HUES64 (cell line): ENCODE measurements at regions not wholly inside any gene's neighbourhood (a gene's known extent, or its start where the extent isn't known, plus 50 kb on each side); places are given as distances from the start of the nearest gene placed in this dataset.

Experiments
- H3K27ac ChIP-seq: 2 replicates; pipeline ENCODE4 v1.7.0; 2013; ENCODE audit warnings: low read depth, low read length, inconsistent platforms
- H3K27me3 ChIP-seq: 2 replicates; pipeline ENCODE4 v1.6.1; 2013; ENCODE audit warnings: mild to moderate bottlenecking, low read length; ENCODE audit not compliant: insufficient read depth
- H3K36me3 ChIP-seq: 2 replicates; pipeline ENCODE4 v1.6.1; 2013; ENCODE audit warnings: mild to moderate bottlenecking, low read length; ENCODE audit not compliant: insufficient read depth
- H3K4me1 ChIP-seq: 2 replicates; pipeline ENCODE4 v1.6.1; 2013; ENCODE audit warnings: mild to moderate bottlenecking, low read length, moderate library complexity; ENCODE audit not compliant: insufficient read depth
- H3K4me3 ChIP-seq: 2 replicates; pipeline ENCODE4 v1.5.1; 2013; ENCODE audit warnings: mild to moderate bottlenecking, low read length, moderate library complexity
- H3K9ac ChIP-seq: 2 replicates; pipeline ENCODE4 v1.6.1; 2013; ENCODE audit warnings: mild to moderate bottlenecking, low read depth, low read length
- H3K9me3 ChIP-seq: 2 replicates; pipeline ENCODE4 v1.6.1; 2013; ENCODE audit warnings: low read depth, low read length; ENCODE audit not compliant: insufficient read depth
- WGBS: fragments of 150-250, 120-280 bp; methylation state at CpG from one replicate; pipeline ENCODE4 v1.1.7; 2013; ENCODE audit warnings: missing lambda C conversion rate; 5-methylcytosine and 5-hydroxymethylcytosine counted together

GRCh38 chr14:25750436-25750835 lies 700.5 kb upstream of the STXBP6 start:
- H3K9me3 ChIP-seq, result no peaks in the 10 kb centered on the region
- no peak overlapping the region for H3K4me3 ChIP-seq
- H3K36me3 ChIP-seq, result no peaks in the 10 kb centered on the region
- H3K27ac ChIP-seq, result no peak overlapping the region
- no peak overlapping the region for H3K9ac ChIP-seq
- H3K27me3 ChIP-seq, result no peaks in the 10 kb centered on the region
- 100% methylated on average over 1 of the region's 1 CpG for WGBS
- H3K4me1 ChIP-seq, result peaks cover 3% of the 10 kb centered on the region; the same call in 1 of the 2 replicates
